HepG2 (cell line): ENCODE measurements at regions not wholly inside any gene's neighbourhood (a gene's known extent, or its start where the extent isn't known, plus 50 kb on each side); places are given as distances from the start of the nearest gene placed in this dataset.

Experiments used
- MAFF ChIP-seq: IDR thresholded peaks from 2 replicates; pipeline ENCODE4 v1.6.1; 2011; ENCODE audit warnings: low read depth, low read length, improper control_type of control experiment
- NR1H2 ChIP-seq: sonication (generic); formaldehyde crosslinking; IDR thresholded peaks from 2 replicates; pipeline ENCODE4 v1.8.1; 2022; ENCODE audit warnings: low read depth, missing genetic modification reagents, borderline replicate concordance
- ZNF513 ChIP-seq: sonication (generic); formaldehyde crosslinking; conservative IDR thresholded peaks from 2 replicates; pipeline ENCODE4 v1.5.0; 2020; ENCODE audit warnings: missing genetic modification reagents
- ZNF749 ChIP-seq: sonication (generic); formaldehyde crosslinking; IDR thresholded peaks from 2 replicates; pipeline ENCODE4 v1.8.0; 2022; ENCODE audit warnings: mild to moderate bottlenecking, missing genetic modification reagents, moderate library complexity, borderline replicate concordance

GRCh38 chr18:55685638-55686037 is 97.6 kb upstream of the TCF4 start:
- TF ChIP-seq NR1H2 (CRISPR knock-in tag) = no peak
- TF ChIP-seq ZNF513 (CRISPR knock-in tag) = no peak
- TF ChIP-seq ZNF749 (CRISPR knock-in tag) = no peak
- TF ChIP-seq MAFF = no peak
